HG03342 (cell line): ENCODE measurements at regions not wholly inside any gene's neighbourhood (a gene's known extent, or its start where the extent isn't known, plus 50 kb on each side); places are given as distances from the start of the nearest gene placed in this dataset.
"Not testable (repeated sequence)": the region's sequence is repeated elsewhere in the genome, so short reads cannot be mapped to it uniquely, and the experiment has no call there.

Source experiments
- ATAC-seq: cut with Tn5 transposase; IDR thresholded peaks from one replicate; pipeline ENCODE4 v1.9.1; 2021; ENCODE audit warnings: mild to moderate bottlenecking, moderate library complexity; ENCODE audit not compliant: unreplicated experiment

DNA sequence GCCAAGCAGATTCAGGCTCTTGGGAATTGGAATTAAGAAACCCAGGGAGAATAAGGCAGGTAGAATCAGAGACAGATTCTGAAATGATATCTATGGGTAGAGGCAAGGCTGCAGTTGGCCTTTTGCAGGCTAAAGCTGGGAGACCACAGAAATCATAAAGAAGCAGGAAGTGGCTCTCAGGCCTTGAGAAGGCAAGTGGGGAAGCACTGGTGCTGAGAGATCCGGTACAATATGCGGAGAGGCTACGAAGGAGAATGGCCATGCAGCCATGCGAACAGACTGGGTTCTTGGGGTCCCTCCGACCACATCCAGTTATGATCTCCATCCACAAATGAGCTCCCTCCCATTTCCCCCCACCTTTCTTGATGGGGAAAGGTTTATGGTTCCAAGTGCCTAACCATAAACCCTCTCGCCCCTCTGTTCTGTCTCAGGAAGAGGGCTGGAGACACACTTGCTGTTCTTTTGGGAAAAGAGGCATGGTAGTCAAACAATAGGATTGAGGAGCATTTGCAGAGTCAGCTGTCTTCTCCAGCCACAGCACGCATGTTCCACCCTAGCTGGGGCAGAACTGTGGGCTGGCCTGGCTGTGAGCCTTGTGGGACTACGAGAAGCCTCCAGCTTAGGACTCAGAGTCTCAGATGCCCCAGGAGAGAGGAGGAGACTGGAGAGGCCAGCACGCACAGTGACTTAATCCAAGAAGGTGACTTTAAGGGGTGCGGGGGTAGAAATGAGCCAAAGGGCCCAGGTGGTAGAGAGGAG, 99.6 kb downstream of the RPLP1 start:
- no peak for ATAC-seq

DNA sequence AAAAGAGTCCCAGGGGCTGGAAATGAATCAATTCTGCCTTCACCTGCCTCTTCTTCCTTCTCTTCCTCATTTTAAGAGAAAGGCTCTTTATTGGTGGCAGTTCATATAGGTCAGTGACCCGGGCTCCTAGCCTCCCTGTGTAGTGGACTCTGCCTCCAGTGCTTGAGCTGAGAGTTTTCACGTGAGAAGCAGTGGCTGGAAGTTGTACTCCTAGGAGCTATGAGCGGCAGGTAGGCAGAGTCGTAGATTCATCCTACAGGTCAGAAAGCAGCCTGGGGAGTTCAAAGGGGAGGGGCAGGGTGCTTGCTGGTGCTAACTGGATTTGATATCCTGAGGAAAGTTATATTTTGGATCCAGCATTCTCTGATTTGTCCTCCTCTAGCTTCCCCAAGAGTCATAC, 101.1 kb downstream of the RPLP1 start:
- no peak for ATAC-seq

DNA sequence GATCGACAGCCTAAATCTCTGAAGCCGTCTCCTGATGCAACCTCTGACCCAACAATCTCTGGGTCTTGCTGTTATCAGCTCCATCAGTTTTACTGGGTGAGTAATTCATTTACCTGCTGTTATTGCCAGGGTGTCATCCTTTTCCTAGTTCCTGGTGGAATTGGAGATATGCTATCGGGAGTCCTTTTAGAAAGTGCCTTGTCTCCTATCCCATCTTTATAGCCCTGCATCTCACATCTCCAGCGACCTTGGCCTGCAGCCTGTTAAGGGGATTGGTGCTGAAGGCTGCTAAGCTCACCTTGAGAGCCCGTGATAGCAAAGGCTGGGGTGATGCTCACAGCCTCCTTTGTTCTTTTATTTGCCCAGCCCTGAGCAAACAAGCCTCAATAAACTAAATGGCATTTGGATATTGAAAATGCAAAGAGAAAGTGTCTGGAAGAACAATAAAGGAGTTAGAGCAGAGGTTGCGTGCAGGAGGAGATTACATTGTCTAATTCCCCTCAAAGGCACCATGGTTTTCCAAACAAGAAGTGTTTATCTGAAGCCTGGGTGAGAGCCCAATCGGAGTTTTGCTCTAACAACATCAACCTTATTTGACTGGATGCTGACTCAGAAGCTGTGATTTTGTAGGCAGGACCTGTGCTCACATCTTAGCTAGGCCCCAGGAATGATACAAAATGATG, 101.8 kb downstream of the RPLP1 start:
- no peak for ATAC-seq

DNA sequence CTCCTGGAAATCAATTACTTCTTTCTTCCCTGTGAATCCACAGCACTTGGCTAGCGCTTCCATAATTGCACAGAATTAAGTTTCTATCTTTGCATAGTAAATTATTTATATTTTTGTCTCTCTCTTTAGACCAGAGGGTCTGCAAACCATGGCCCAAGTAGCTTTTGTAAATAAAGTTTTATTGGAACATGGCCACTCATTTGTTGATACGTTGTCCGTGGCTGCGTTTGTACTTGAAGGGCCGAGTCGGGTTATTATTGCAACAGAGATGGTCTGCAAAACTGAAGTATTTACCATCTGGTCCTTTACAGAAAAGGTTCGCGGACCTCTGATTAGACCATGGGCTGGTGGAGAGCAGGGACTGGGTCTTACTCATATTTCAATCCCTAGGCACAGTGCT, 102.5 kb downstream of the RPLP1 start:
- ATAC-seq: no peak

DNA sequence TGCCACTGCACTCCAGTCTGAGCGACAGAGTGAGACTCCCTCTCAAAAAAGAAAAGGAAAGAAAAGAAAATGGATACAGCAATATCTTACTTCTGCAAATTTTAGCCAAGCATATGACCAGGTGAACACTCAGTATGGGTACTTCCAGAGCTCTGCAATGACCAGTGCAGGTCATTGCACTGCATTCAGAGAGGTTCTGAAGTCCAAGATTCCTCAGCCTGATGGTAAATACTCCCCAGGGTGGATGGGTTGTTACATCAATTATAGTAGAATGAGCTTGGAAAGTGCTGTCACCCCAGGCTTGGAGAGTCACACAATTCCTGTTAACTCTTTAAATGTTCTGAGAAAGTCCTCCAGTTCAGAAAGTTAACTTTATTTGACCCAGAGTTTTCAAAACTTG, 103.7 kb downstream of the RPLP1 start:
- ATAC-seq: no peak

DNA sequence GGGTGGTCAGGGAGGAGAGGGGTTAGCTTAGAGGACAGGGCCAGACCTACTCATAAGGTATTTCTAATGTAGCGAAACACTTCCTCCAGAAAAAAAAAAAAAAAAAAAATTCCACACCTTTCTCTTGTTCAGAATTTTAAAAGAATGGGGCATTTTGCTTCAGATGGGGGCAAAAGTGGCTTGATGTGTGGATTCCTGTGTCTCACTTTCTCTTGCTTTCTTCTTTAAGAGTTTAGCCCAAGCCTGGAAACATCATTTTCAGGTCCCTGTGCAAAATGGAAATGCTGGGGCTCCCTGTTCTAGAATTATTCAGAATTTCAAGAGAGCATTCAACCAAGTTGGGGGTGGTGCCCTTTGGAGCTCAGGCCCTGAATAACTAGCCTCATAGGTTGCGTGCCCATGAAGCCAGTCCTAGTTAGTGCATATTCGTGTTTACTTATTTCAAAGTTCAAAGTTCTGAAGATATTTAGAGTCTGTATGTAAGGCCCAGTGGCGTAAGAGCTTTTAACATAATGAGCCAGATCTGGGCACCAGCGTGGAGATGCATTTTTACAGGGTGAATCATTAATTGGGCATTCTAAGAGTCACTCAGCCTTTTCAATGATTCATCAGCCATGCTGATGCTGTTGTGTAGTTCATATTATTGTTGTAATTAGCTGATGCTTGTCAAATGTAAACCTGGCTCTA, 104.5 kb downstream of the RPLP1 start:
- ATAC-seq: no peak

DNA sequence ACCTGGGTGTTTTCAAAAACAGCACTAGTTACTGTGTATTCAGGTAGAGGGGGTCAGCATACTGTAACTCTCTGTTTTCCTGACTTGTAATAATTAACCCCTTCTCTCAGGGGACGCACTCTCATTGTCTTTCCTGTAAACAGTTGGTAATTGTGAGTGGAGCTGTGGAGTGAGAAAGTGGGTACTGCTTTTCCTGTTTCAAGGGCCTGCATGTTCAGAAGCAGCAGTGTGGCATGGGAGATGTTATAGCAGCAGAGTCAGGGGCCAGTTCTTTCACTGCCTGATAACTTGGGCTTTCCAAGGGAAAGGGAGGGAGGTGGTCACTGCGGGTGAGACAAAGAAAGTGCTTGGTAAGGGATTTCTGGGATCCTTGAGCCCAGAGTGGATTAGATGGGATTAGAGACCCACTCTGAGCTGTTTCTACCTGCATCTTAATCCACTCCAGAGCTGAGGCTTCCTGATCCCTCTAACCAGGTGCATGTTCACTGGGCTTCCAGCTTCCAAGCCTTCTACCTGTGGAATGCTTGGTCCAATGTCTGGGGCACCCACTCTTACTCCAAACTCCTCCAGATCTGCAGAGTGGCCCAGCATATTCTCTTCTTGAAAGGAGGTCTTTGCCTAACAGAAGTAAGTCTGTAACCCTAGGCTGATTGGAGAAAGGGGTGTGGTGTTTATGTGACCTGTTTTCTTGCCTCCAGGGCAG, 105.2 kb downstream of the RPLP1 start:
- ATAC-seq: no peak

DNA sequence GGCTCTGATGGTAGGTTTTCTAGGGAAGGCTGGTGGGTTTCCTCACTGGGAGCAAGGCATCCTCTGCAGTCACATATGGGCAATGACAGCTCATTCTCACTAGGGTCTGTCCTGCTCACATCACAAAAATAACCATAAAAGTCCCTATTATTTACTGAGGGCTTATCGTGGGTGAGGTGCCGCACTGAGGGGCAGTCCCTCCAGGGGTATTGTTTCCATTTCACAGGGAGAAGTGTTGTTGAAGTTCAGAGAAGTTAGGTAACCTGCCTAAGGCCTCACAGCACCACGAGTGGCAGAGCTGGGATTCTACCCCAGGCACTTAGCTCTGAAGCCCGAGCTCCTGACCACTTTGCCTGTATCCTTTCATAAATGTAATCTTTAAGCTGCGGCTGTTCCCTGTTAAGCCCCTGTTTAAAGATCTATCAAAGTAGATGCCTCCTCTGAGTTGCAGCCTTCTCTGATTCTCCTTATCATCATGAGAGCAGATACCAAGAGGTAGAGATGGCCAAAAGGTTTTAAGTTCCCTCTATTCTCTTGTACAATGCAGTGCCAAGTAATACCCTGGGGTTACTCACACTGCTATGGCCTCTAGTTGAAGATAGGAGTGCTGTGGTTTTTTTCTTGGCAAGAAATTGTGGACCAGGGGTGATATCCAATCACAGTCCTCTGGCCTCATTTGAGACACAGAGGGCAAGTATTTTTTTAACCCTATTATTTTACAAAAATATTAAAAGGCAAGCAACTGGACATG, 107.0 kb downstream of the RPLP1 start:
- no peak for ATAC-seq

DNA sequence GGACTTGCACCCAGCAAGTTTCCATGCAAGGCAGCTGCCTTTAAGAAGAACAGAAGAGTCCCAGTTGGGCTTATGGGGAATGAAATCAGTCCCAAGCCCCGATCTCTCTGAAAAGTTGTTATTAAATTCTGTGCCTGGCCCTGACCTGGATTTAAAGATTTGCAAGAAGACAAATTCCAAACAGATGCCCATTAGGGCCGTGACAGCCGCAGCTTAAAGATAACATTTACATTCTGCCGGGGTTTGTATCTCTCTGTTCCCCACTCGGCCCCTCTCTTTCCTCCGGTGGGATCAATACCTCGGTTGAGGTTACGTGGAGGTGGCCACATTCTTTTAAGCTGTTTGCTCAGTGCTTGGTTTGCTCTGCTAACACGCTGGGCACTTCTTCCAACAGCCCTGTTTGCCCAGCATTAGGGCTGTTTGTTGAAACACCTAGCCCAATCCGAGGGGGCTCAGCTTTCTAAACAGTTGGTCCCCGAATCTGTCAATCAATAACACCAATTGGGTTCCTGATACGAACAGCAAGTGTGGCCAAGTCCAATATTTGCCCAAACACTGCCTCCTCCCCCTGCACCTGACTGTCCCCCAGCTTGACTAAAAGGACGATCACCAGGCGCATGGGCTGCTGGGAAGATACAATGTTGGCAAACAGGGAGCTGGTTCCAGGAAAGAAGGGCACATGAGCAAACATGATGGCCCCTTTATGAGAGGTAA, 108.6 kb downstream of the RPLP1 start:
- ATAC-seq: no peak

DNA sequence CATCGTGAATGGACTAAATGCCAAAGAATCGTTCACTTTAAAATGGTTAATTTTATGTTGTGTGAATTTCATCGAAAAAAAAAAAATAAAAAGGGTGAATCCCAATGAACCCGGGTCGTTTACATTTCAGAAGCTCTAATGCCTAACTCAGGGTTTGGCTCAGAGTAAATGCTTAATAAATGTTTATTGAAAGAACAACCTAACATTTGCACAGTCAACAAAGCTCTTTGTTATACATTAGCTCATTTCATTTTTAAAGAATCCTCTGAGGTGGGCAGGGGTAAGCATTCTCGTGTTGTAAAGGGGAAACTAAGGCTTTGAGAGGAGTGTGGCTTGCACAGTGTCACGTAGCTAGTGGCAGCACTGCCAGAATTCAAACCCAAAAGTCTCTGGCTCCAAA, 109.5 kb downstream of the RPLP1 start:
- no peak for ATAC-seq

DNA sequence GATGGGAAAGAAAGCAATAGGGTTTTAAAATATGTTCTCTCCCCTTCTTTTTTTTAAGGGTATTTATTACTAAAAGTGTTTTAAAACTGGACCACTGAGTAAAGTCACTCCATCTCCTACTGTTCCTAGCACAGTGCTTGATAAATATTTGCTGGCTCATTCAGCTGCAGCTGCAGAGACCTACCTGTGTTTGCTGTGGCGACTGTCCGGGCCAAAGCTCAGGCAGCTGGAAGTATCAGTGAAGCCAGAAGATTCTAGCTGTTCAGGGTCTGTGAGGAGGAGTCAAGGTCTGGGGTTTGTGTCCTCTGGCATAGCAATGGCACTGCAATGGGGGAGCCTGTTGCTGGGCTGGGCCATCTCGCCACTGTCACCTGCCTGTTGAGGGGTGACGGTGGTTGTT, 109.9 kb downstream of the RPLP1 start:
- no peak for ATAC-seq

DNA sequence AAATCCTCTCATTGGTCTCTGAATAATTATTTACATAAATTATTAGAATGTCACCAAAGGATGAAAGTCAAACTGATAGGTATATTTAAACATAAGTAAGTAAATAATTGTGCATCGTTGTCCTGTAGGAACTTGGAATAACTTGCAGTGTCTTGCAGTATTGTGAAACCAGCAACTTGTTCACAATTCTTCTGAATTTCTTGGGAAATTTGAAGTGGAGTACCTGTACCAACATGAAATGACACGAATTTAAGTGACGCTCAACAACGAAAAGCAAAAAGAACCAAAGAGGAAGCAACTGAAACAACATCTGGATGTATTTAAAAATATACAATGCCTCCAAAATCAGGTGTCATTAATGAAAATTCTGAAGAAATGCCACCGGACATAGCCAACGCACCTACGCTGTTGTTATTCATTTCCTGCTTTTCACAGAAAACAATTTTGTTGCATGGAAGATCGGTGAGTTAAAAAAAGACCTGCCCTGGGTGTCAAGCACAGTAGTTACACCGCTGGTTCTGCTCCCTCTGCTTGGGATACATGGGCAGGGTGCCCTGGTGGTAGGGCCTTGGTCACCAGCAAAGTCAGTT, 112.5 kb downstream of the RPLP1 start:
- ATAC-seq: no peak

DNA sequence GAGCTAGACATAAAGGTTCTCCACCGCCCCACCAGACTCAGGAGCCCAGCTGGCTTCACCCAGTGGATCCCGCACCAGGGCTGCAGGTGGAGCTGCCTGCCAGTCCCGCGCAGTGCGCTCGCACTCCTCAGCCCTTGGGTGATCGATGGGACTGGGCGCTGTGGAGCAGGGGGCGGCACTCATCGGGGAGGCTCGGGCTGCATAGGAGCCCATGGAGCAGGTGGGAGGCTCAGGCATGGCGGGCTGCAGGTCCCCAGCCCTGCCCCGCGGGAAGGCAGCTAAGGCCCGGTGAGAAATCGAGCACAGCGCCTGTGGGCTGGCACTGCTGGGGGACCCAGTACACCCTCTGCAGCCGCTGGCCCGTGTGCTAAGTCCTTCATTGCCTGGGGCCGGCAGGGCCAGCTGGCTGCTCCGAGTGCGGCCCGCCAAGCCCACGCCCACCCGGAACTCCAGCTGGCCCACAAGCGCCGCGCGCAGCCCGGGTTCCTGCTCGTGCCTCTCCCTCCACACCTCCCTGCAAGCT, 114.7 kb downstream of the RPLP1 start:
- ATAC-seq: not testable (repeated sequence)

DNA sequence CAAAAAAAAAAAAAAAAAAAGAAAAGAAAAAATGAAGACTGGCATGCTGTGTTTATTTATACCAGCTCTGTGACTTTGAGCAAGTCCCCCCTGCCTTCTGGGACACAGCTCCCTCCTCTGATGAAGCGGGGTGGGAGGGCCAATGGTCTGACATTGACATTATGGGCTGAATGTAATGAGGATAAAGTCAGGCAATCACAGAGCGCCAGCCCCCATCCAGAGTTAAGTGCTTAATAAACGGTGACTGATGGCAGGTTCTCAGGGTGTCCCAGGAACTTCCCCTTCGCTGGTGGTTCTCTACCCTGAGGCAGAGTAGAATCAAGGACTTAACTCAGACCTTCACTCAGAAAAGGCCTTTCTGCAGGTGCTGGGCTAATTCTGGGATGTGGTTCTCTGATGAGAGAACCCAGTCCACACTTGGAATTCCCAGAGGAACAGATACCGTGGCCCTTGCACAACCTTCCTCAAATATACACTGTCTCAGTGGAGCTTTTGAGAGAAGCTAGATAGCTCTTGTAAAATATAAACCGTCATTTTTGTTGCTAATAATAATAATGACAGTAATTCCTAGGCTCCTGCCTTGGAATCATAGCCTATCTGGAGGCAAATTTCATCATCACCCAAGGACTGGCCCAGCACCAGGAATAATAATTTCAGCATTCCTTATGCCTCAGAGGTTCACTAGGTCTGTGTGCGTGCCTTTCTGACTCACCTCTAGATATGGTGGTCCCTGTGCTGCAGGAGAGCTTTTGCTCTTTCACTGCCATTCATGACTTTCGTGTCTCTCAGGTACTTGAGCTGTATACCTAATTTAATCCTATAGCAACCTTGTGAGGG, 115.8 kb downstream of the RPLP1 start:
- no peak for ATAC-seq

DNA sequence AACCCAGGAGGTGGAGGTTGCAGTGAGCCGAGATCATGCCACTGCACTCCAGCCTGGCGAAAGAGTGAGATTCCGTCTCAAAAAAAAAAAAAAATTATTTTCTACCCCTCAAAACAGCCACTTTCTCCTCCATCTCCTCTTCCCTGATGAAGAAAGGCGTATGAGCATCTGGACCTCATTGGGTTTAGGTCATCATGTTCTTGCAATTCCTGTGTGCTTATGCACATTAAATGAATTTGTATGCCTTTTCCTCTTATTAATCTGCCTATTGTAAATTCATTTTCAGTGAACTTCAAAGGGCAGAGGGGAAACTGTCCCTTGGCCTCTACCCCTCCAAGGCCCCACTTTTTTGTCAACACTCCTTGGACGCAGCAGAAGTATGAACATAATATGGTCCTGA, 117.8 kb downstream of the RPLP1 start:
- no peak for ATAC-seq

DNA sequence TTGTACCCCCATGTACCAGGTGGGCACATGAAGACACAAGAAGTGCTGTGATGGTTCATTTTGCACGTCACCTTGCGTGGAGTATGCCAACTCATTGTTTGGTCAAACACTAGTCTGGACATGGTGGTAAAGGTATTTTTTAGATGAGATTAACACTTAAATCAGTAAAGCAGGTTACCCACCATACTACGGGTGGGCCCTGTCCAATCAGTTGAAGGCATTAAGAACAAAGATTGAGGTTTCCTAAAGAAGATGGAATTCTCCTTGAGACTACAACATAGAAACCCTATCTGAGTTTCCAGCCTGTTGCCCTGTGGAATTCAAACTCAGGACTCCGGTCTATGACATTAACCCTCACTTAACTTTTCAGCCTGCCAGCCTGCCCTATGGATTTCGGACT, 118.4 kb downstream of the RPLP1 start:
- ATAC-seq: no peak

DNA sequence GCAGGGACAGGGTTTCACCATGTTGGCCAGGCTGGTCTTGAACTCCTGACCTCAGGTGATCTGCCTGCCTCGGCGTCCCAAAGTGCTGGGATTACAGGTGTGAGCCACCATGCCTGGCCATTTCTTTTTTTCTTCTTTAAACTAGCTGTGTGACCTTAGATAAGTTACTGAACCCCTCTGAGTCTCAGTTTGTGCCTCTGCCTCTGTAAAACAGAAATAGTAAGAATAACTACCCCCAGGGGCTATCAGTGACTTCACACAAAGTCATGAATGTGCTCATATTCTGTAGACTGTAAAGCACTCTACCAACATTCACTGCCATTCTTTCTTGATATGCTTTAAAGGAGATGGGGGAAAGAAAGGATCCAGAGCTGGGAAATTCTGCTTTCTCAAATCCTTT, 120.7 kb downstream of the RPLP1 start:
- ATAC-seq: not testable (repeated sequence)

DNA sequence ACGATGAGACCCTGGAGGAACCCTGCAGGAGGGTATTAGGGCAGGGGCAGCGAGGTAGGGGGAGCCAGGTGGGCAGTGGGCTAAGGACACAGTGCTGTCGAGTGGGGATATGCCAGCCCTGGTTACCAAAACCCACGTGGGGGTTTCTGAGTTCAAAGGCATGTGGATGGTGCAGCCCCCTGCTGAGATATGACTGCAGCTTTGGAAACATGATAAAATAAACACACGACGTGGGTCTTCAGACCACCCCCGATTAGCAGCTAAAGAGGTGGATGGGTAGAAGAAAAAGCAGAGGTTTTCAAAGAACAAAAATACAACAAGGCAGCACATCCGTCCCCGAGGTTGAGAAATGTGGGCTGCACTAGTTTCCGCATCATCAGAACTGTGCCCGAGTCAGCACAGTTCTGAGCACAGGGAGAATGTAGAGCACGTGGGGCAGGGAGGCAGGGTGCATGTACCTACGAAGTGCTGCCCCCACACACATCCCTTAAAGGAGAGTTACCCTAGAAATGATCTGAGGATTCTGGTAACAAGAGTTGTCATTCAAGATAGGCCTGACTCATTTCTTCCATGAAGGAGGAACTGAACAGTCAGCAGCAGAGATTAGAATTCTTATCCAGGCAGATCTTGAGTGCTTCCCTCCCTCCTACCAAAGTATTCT, 121.3 kb downstream of the RPLP1 start:
- ATAC-seq: no peak
